ENCODE measurements at regions not wholly inside any gene's neighbourhood (a gene's known extent, or its start where the extent isn't known, plus 50 kb on each side); places are given as distances from the start of the nearest gene placed in this dataset.

- CTCF ChIA-PET = no interaction called here
- no peaks in the 10 kb centered on the region for H3K36me3 ChIP-seq (ENCODE audit: insufficient read depth, low read length)
- no peaks in the 10 kb centered on the region for H3K27me3 ChIP-seq (ENCODE audit: insufficient read depth, low read length, poor library complexity, severe bottlenecking)
- H3K9me3 ChIP-seq (ENCODE audit: low read length) = no peaks in the 10 kb centered on the region
- peaks cover 6 to 32% (median 14%) of the 10 kb centered on the region in 5 donors for H3K9me3 Mint-ChIP-seq
- H3K27me3 Mint-ChIP-seq = no peaks in the 10 kb centered on the region
- POLR2A ChIA-PET = no interaction called here
- no peaks in the 10 kb centered on the region for H3K36me3 Mint-ChIP-seq
- H3K4me3 Mint-ChIP-seq = no peak overlapping the region
- no peak overlapping the region for H3K4me3 ChIP-seq (ENCODE audit: low read length)
- DNase-seq = no peak
- no peaks in the 10 kb centered on the region for H3K4me1 Mint-ChIP-seq
- no peak overlapping the region for H3K27ac ChIP-seq (ENCODE audit: low read depth, low read length)
- H3K4me1 ChIP-seq (ENCODE audit: insufficient read depth, low read length) = no peaks in the 10 kb centered on the region
- H3K27ac Mint-ChIP-seq = no peak overlapping the region
These were observed 53.6 kb upstream of the NRXN1 start for GRCh38 chr2:51085420-51086068.

- Histone ChIP-seq H3K4me3 (ENCODE audit: low read length) (no peak overlapping the region), H3K27ac (ENCODE audit: low read depth, low read length) (no peak overlapping the region), H3K9me3 (ENCODE audit: low read length) (no peaks in the 10 kb centered on the region), H3K4me1 (ENCODE audit: insufficient read depth, low read length) (no peaks in the 10 kb centered on the region), H3K27me3 (ENCODE audit: insufficient read depth, low read length, poor library complexity, severe bottlenecking) (no peaks in the 10 kb centered on the region), H3K36me3 (ENCODE audit: insufficient read depth, low read length) (no peaks in the 10 kb centered on the region)
- no peaks in the 10 kb centered on the region for H3K4me1 Mint-ChIP-seq
- no peak for DNase-seq
- no peaks in the 10 kb centered on the region for H3K27me3 Mint-ChIP-seq
- no peak overlapping the region for H3K27ac Mint-ChIP-seq
- peaks cover 6 to 36% (median 14%) of the 10 kb centered on the region in 5 donors for H3K9me3 Mint-ChIP-seq
- POLR2A ChIA-PET = no interaction called here
- no peaks in the 10 kb centered on the region for H3K36me3 Mint-ChIP-seq
- H3K4me3 Mint-ChIP-seq = no peak overlapping the region
- CTCF ChIA-PET = no interaction called here
These were observed 52.8 kb upstream of the NRXN1 start for GRCh38 chr2:51084750-51085149.

Measured in CD8-positive, alpha-beta memory T cell (primary cell).